Heart right ventricle (tissue), 16 donors: ENCODE measurements at regions not wholly inside any gene's neighbourhood (a gene's known extent, or its start where the extent isn't known, plus 50 kb on each side); places are given as distances from the start of the nearest gene placed in this dataset.

ENCODE experiments used
- ATAC-seq, 8 donors: fragments of 200-7000 bp; cut with Tn5 transposase; one replicate each; pipeline ENCODE4 v1.9.1; 2020; ENCODE audit warnings: mild to moderate bottlenecking in 8 of 8, moderate library complexity in 8 of 8, moderate number of reproducible peaks in 1 of 8
- DNase-seq, 2 donors: peaks; one replicate each; pipeline ENCODE4 v3.0.0-alpha.2; 2020
- H3K27ac ChIP-seq, 10 donors: fragments of 200-600 bp; sonication (generic) in 2 of 10; one replicate each; pipeline versions ENCODE4 v1.5.0 to v1.8.0; 2020 to 2022; ENCODE audit warnings: mild to moderate bottlenecking in 3 of 10
- H3K27me3 ChIP-seq, 7 donors: fragments of 200-600 bp; one replicate each; pipeline ENCODE4 v1.8.0; 2021 to 2022; ENCODE audit warnings: mild to moderate bottlenecking in 2 of 7
- H3K36me3 ChIP-seq, 9 donors: fragments of 200-600 bp; sonication (generic) in 1 of 9; one replicate each; pipeline versions ENCODE4 v1.5.0 to v1.8.0; 2020 to 2022; ENCODE audit warnings: mild to moderate bottlenecking in 2 of 9
- H3K4me1 ChIP-seq, 9 donors: fragments of 200-600 bp; sonication (generic) in 1 of 9; one replicate each; pipeline versions ENCODE4 v1.5.0 to v1.8.0; 2020 to 2022; ENCODE audit warnings: mild to moderate bottlenecking in 4 of 9
- H3K4me3 ChIP-seq, 10 donors: fragments of 200-600 bp; sonication (generic) in 2 of 10; one replicate each; pipeline versions ENCODE4 v1.5.0 to v1.8.0; 2020 to 2022; ENCODE audit warnings: mild to moderate bottlenecking in 7 of 10, moderate library complexity in 2 of 10
- H3K9me3 ChIP-seq, 11 donors: fragments of 200-600 bp in 10 of 11; sonication (generic) in 2 of 11; one replicate each; pipeline versions ENCODE4 v1.5.0 to v1.8.0; 2013 to 2022; ENCODE audit warnings: mild to moderate bottlenecking in 2 of 11, control low read depth in 1 of 11, moderate library complexity in 1 of 11
- WGBS, 2 donors: extraction: QIAGEN DNeasy Blood & Tissue Kit; methylation state at CpG; one replicate each; pipeline ENCODE4 v1.1.7; 2013; ENCODE audit warnings: inconsistent platforms in 1 of 2; 5-methylcytosine and 5-hydroxymethylcytosine counted together
- intact Hi-C, 10 donors: fragments of 100-400 bp; cut with DNase I; formaldehyde crosslinking; loops; one replicate each; pipeline versions ENCODE4 v1.11.1 to v1.14.2; 2022
- TF ChIP-seq, protein P1 (sequence below), 9 donors: fragments of 200-600 bp; sonication (generic) in 2 of 9; IDR thresholded peaks; one replicate each; pipeline versions ENCODE4 v1.5.0 to v1.8.0; 2021 to 2022; ENCODE audit warnings: antibody characterized with exemption in 9 of 9, mild to moderate bottlenecking in 5 of 9, moderate library complexity in 1 of 9
- donor health status: Arrhythmogenic right ventricular cardiomyopathy.
- donor health status: ischemic (EF 13 %, LVEDD 7.1; RV severe dilation, severe dysfunction).
- donor health status: healthy with polysubstance abuse.
- donor health status: DM: no; HTN: yes; CAD: no.
- donor health status: DM: no; HTN: no; CAD: no.
- donor health status: ischemic (EF 25% LVEDD 6.9; RV normal size, moderate dysfunction).
- donor health status: ischemic (EF 25% LVEDD 5.7; RV mildly dilated, moderate dysfunction).
- donor health status: healthy.
- donor health status: DM: yes; HTN: yes; CAD: no.
- donor health status: Ischemic cardiomyopathy.
- donor health status: ischemic (EF 35%, LVEDD 5.7; RV mildly dilated, moderate dysfunction).
- donor health status: nonischemic (EF 11% LVEDD 7.7; RV severe dilation, severe dysfunction).
- donor health status: DM: yes; HTN: yes; CAD: no.
- donor health status: PGD.
- donor health status: ischemic (EF 29% LVEDD 5.4; RV normal size, mild dysfunction).
- donor health status: nonischemic (EF 23%, LVEDD 6.1; RV moderate dilation, normal function).

DNA sequence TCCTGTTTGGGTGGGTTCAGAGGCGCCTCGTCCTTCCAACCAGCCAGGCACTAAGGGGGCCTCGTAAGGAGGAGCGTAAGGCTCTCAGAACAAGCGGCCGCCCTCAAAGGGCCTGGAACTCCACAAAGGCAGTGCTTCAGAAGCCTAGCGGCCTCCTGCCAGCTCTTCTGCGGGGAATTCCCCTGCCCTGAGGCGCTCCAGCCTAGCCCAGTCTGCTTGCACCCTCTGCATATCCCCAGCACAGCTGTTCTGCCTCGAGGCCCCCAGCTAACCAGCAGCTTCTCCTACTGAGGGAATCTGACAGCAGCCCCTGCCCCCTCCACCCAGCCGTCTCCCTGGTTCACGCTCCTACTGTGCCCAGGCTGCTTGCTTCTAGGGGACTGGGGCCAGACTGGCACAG is 265.9 kb downstream of the TFCP2L1 start:
- ATAC-seq: peak; percentile 20 to 71 (median 53)
- Histone ChIP-seq H3K4me3 (peak overlapping the region in 6 of 10 donors; percentile 3 to 25 (median 6)), H3K27me3 (peaks cover 0 to 19% (median 6%) of the 10 kb centered on the region in 7 donors), H3K36me3 (no peaks in the 10 kb centered on the region), H3K27ac (peak overlapping the region in 1 of 10 donors; percentile 14), H3K4me1 (peaks cover 0 to 9% (median 0%) of the 10 kb centered on the region in 9 donors), H3K9me3 (peaks cover 0 to 12% (median 0%) of the 10 kb centered on the region in 11 donors)
- peak in 1 of 2 donors; percentile 23 for DNase-seq
- TF ChIP-seq, protein P1, sequence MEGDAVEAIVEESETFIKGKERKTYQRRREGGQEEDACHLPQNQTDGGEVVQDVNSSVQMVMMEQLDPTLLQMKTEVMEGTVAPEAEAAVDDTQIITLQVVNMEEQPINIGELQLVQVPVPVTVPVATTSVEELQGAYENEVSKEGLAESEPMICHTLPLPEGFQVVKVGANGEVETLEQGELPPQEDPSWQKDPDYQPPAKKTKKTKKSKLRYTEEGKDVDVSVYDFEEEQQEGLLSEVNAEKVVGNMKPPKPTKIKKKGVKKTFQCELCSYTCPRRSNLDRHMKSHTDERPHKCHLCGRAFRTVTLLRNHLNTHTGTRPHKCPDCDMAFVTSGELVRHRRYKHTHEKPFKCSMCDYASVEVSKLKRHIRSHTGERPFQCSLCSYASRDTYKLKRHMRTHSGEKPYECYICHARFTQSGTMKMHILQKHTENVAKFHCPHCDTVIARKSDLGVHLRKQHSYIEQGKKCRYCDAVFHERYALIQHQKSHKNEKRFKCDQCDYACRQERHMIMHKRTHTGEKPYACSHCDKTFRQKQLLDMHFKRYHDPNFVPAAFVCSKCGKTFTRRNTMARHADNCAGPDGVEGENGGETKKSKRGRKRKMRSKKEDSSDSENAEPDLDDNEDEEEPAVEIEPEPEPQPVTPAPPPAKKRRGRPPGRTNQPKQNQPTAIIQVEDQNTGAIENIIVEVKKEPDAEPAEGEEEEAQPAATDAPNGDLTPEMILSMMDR (IDR thresholded peaks at IDR 0.05): no peak
- whole genome bisulfite sequencing, 2 donors: 58 to 67% methylated on average over 12 of the region's 12 CpGs
- intact Hi-C loops: no loop called here

DNA sequence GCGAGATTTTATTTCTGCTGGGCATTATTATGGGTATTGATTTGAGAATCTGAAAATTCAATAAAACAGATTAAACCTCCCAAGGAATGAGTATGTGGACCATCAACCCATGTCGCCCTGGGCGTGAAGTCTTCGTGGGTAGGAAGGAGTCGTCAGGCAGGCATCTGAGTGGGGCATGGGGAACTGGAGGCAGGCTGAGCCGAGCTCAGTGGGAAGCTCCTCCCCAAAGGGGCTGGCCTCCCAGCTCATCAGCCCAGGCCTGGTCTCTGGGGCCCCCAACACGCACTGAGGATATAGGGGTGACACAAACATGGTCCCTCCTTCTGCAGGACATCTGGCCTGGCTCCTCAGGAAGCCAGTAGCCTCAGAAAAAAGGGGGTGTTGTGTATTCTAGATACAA is 265.2 kb downstream of the TFCP2L1 start:
- DNase-seq (no peak), ATAC-seq (no peak)
- intact Hi-C loops: no loop called here
- 79 to 84% methylated on average over 7 of the region's 7 CpGs for WGBS, 2 donors
- Histone ChIP-seq H3K27me3 (peaks cover 0 to 19% (median 6%) of the 10 kb centered on the region in 7 donors), H3K4me3 (no peak overlapping the region), H3K36me3 (no peaks in the 10 kb centered on the region), H3K9me3 (peaks cover 0 to 8% (median 0%) of the 10 kb centered on the region in 11 donors), H3K4me1 (peaks cover 0 to 9% (median 0%) of the 10 kb centered on the region in 9 donors), H3K27ac (no peak overlapping the region)
- TF ChIP-seq, protein P1 (IDR thresholded peaks at IDR 0.05): no peak

DNA sequence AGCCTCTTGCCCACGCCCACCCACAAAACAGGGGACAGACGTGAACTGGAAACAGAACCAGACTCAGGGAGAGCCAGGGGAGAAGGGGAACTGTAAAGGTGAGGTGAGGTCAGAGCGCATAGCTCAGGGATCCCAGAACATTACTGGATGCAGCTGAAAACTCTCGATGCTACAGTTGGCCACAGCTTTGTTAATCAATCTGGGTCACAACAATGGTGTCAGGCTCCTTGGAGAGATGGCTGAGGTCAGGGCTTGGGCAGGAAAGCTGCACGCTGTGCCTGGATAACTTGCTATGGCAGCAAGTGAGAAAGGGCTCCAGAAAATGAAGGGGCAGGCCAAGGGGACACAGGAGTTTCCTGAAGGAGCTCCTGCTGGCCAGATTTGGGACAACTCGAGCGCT is 263.3 kb downstream of the TFCP2L1 start:
- no peak overlapping the region for H3K4me3 ChIP-seq
- DNase-seq (no peak), ATAC-seq (peak in 1 of 8 donors; percentile 21)
- H3K27ac ChIP-seq: no peak overlapping the region
- no peaks in the 10 kb centered on the region for H3K36me3 ChIP-seq
- H3K4me1 ChIP-seq: peaks cover 0 to 9% (median 0%) of the 10 kb centered on the region in 9 donors
- intact Hi-C loops: no loop called here
- 67 to 71% methylated on average over 7 of the region's 7 CpGs for WGBS, 2 donors
- TF ChIP-seq, protein P1 (IDR thresholded peaks at IDR 0.05): no peak
- peaks cover 0 to 19% (median 6%) of the 10 kb centered on the region in 7 donors for H3K27me3 ChIP-seq
- peaks cover 0 to 9% (median 0%) of the 10 kb centered on the region in 11 donors for H3K9me3 ChIP-seq

DNA sequence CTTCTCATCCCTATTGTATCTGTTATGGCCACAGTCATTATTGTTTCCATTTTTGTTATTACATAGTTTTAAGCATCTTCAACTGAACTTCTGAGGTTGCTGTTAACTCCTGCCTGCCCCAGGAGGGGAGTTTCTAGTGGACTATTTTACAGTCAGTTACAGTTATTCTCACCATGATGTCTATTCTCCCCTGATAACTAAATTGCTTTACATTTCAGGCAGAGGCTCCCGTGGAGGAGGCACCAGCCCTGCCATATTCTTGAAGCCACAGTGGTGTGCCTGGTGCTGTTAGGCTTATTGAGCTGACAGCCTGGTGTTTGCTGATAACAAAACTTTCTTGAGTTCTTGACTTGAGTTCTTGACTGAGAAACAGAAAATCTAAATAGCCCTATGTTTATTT is 256.4 kb downstream of the TFCP2L1 start:
- H3K4me3 ChIP-seq: no peak overlapping the region
- peaks cover 0 to 34% (median 9%) of the 10 kb centered on the region in 7 donors for H3K27me3 ChIP-seq
- no peak overlapping the region for H3K27ac ChIP-seq
- peaks cover 0 to 23% (median 0%) of the 10 kb centered on the region in 11 donors for H3K9me3 ChIP-seq
- TF ChIP-seq, protein P1 (IDR thresholded peaks at IDR 0.05): no peak
- H3K4me1 ChIP-seq: no peaks in the 10 kb centered on the region
- ATAC-seq: no peak
- DNase-seq: no peak
- intact Hi-C loops: loop anchor here in 1 of 10 donors (5.0 kb wide), 1 partner anchor 1594 kb away; no protein-coding TSS in a partner anchor
- no peaks in the 10 kb centered on the region for H3K36me3 ChIP-seq
- WGBS, 2 donors: 45 to 54% methylated on average over 1 of the region's 1 CpG
